ENCODE measurements at regions not wholly inside any gene's neighbourhood (a gene's known extent, or its start where the extent isn't known, plus 50 kb on each side); places are given as distances from the start of the nearest gene placed in this dataset.
A peak's percentile ranks its signal among the peaks of the same experiment; 100 is the strongest.

- H3K4me3 ChIP-seq (ENCODE audit: low read depth in 1 of 3, low read length in 3 of 3), result no peak overlapping the region
- H3K9me3 ChIP-seq (ENCODE audit: control insufficient read depth in 2 of 2, insufficient read depth in 1 of 2, low read depth in 1 of 2, low read length in 1 of 2), result no peaks in the 10 kb centered on the region
- H3K4me1 ChIP-seq (ENCODE audit: control insufficient read depth in 3 of 3, insufficient read depth in 2 of 3, low read depth in 1 of 3, low read length in 2 of 3), result no peaks in the 10 kb centered on the region
- 51 to 73% (median 59%) methylated on average over 2 of the region's 2 CpGs for WGBS, 3 donors
- FAIRE-seq (no peak), DNase-seq (no peak)
- H3K27me3 ChIP-seq (ENCODE audit: control insufficient read depth in 3 of 3, insufficient read depth in 3 of 3, low read length in 3 of 3), result no peaks in the 10 kb centered on the region
- no peak overlapping the region for H3K27ac ChIP-seq (ENCODE audit: low read depth in 1 of 3, low read length in 2 of 3)
- no peaks in the 10 kb centered on the region for H3K36me3 ChIP-seq (ENCODE audit: control insufficient read depth in 3 of 3, insufficient read depth in 2 of 3, low read depth in 1 of 3, low read length in 3 of 3)
Measured at GRCh38 chrX:44071847-44072551, 98.8 kb upstream of the NDP start.

GRCh38 chrX:44071070-44071645 lies 98.0 kb upstream of the NDP start:
- no peaks in the 10 kb centered on the region for H3K4me1 ChIP-seq (ENCODE audit: control insufficient read depth in 3 of 3, insufficient read depth in 2 of 3, low read depth in 1 of 3, low read length in 2 of 3)
- DNase-seq, result no peak
- H3K4me3 ChIP-seq (ENCODE audit: low read depth in 1 of 3, low read length in 3 of 3), result no peak overlapping the region
- H3K36me3 ChIP-seq (ENCODE audit: control insufficient read depth in 3 of 3, insufficient read depth in 2 of 3, low read depth in 1 of 3, low read length in 3 of 3), result no peaks in the 10 kb centered on the region
- FAIRE-seq, result no peak
- H3K9me3 ChIP-seq (ENCODE audit: control insufficient read depth in 2 of 2, insufficient read depth in 1 of 2, low read depth in 1 of 2, low read length in 1 of 2), result no peaks in the 10 kb centered on the region
- H3K27me3 ChIP-seq (ENCODE audit: control insufficient read depth in 3 of 3, insufficient read depth in 3 of 3, low read length in 3 of 3), result no peaks in the 10 kb centered on the region
- WGBS, 3 donors, result 40 to 75% (median 58%) methylated on average over 3 of the region's 3 CpGs
- H3K27ac ChIP-seq (ENCODE audit: low read depth in 1 of 3, low read length in 2 of 3), result no peak overlapping the region

GRCh38 chrX:44068043-44068442 lies 94.9 kb upstream of the NDP start:
- no peaks in the 10 kb centered on the region for H3K36me3 ChIP-seq (ENCODE audit: control insufficient read depth in 3 of 3, insufficient read depth in 2 of 3, low read depth in 1 of 3, low read length in 3 of 3)
- no peak overlapping the region for H3K27ac ChIP-seq (ENCODE audit: low read depth in 1 of 3, low read length in 2 of 3)
- DNase-seq (no peak), FAIRE-seq (no peak)
- H3K27me3 ChIP-seq (ENCODE audit: control insufficient read depth in 3 of 3, insufficient read depth in 3 of 3, low read length in 3 of 3), result no peaks in the 10 kb centered on the region
- WGBS, 3 donors, result 85 to 95% (median 90%) methylated on average over 2 of the region's 2 CpGs
- H3K9me3 ChIP-seq (ENCODE audit: control insufficient read depth in 2 of 2, insufficient read depth in 1 of 2, low read depth in 1 of 2, low read length in 1 of 2), result no peaks in the 10 kb centered on the region
- no peak overlapping the region for H3K4me3 ChIP-seq (ENCODE audit: low read depth in 1 of 3, low read length in 3 of 3)
- H3K4me1 ChIP-seq (ENCODE audit: control insufficient read depth in 3 of 3, insufficient read depth in 2 of 3, low read depth in 1 of 3, low read length in 2 of 3), result no peaks in the 10 kb centered on the region

- Histone ChIP-seq H3K4me1 (ENCODE audit: control insufficient read depth in 3 of 3, insufficient read depth in 2 of 3, low read depth in 1 of 3, low read length in 2 of 3) (no peaks in the 10 kb centered on the region), H3K27me3 (ENCODE audit: control insufficient read depth in 3 of 3, insufficient read depth in 3 of 3, low read length in 3 of 3) (no peaks in the 10 kb centered on the region), H3K27ac (ENCODE audit: low read depth in 1 of 3, low read length in 2 of 3) (no peak overlapping the region), H3K4me3 (ENCODE audit: low read depth in 1 of 3, low read length in 3 of 3) (no peak overlapping the region), H3K9me3 (ENCODE audit: control insufficient read depth in 2 of 2, insufficient read depth in 1 of 2, low read depth in 1 of 2, low read length in 1 of 2) (no peaks in the 10 kb centered on the region), H3K36me3 (ENCODE audit: control insufficient read depth in 3 of 3, insufficient read depth in 2 of 3, low read depth in 1 of 3, low read length in 3 of 3) (no peaks in the 10 kb centered on the region)
- WGBS, 3 donors, result 93 to 95% (median 94%) methylated on average over 4 of the region's 4 CpGs
- FAIRE-seq, result no peak
- no peak for DNase-seq
Measured at GRCh38 chrX:44063606-44064005, 90.4 kb upstream of the NDP start.

GRCh38 chrX:44062840-44063239 lies 89.7 kb upstream of the NDP start:
- Histone ChIP-seq H3K27me3 (ENCODE audit: control insufficient read depth in 3 of 3, insufficient read depth in 3 of 3, low read length in 3 of 3) (no peaks in the 10 kb centered on the region), H3K27ac (ENCODE audit: low read depth in 1 of 3, low read length in 2 of 3) (no peak overlapping the region), H3K4me3 (ENCODE audit: low read depth in 1 of 3, low read length in 3 of 3) (no peak overlapping the region), H3K4me1 (ENCODE audit: control insufficient read depth in 3 of 3, insufficient read depth in 2 of 3, low read depth in 1 of 3, low read length in 2 of 3) (no peaks in the 10 kb centered on the region), H3K36me3 (ENCODE audit: control insufficient read depth in 3 of 3, insufficient read depth in 2 of 3, low read depth in 1 of 3, low read length in 3 of 3) (no peaks in the 10 kb centered on the region), H3K9me3 (ENCODE audit: control insufficient read depth in 2 of 2, insufficient read depth in 1 of 2, low read depth in 1 of 2, low read length in 1 of 2) (no peaks in the 10 kb centered on the region)
- DNase-seq, result no peak
- 27 to 37% (median 34%) methylated on average over 3 of the region's 3 CpGs for WGBS, 3 donors
- no peak for FAIRE-seq

- no peak overlapping the region for H3K4me3 ChIP-seq (ENCODE audit: low read depth in 1 of 3, low read length in 3 of 3)
- DNase-seq (peak in 1 of 2 donors; percentile 4), FAIRE-seq (no peak)
- no peaks in the 10 kb centered on the region for H3K4me1 ChIP-seq (ENCODE audit: control insufficient read depth in 3 of 3, insufficient read depth in 2 of 3, low read depth in 1 of 3, low read length in 2 of 3)
- 52 to 64% (median 56%) methylated on average over 4 of the region's 4 CpGs for WGBS, 3 donors
- H3K9me3 ChIP-seq (ENCODE audit: control insufficient read depth in 2 of 2, insufficient read depth in 1 of 2, low read depth in 1 of 2, low read length in 1 of 2), result no peaks in the 10 kb centered on the region
- no peaks in the 10 kb centered on the region for H3K27me3 ChIP-seq (ENCODE audit: control insufficient read depth in 3 of 3, insufficient read depth in 3 of 3, low read length in 3 of 3)
- H3K36me3 ChIP-seq (ENCODE audit: control insufficient read depth in 3 of 3, insufficient read depth in 2 of 3, low read depth in 1 of 3, low read length in 3 of 3), result no peaks in the 10 kb centered on the region
- H3K27ac ChIP-seq (ENCODE audit: low read depth in 1 of 3, low read length in 2 of 3), result no peak overlapping the region
Measured at GRCh38 chrX:44061968-44062614, 88.9 kb upstream of the NDP start.

- FAIRE-seq, result no peak
Measured at GRCh38 chrX:44060221-44060620, 87.0 kb upstream of the NDP start.

GRCh38 chrX:44058339-44058738 lies 85.1 kb upstream of the NDP start:
- Histone ChIP-seq H3K27me3 (ENCODE audit: control insufficient read depth in 3 of 3, insufficient read depth in 3 of 3, low read length in 3 of 3) (no peaks in the 10 kb centered on the region), H3K4me1 (ENCODE audit: control insufficient read depth in 3 of 3, insufficient read depth in 2 of 3, low read depth in 1 of 3, low read length in 2 of 3) (no peaks in the 10 kb centered on the region), H3K27ac (ENCODE audit: low read depth in 1 of 3, low read length in 2 of 3) (no peak overlapping the region), H3K9me3 (ENCODE audit: control insufficient read depth in 2 of 2, insufficient read depth in 1 of 2, low read depth in 1 of 2, low read length in 1 of 2) (no peaks in the 10 kb centered on the region), H3K4me3 (ENCODE audit: low read depth in 1 of 3, low read length in 3 of 3) (no peak overlapping the region), H3K36me3 (ENCODE audit: control insufficient read depth in 3 of 3, insufficient read depth in 2 of 3, low read depth in 1 of 3, low read length in 3 of 3) (no peaks in the 10 kb centered on the region)
- FAIRE-seq, result no peak
- WGBS, 3 donors, result 83 to 96% (median 91%) methylated on average over 4 of the region's 4 CpGs
- DNase-seq, result no peak

More at GRCh38 chrX:44060221-44060620, 87.0 kb upstream of the NDP start:
- Histone ChIP-seq H3K36me3 (ENCODE audit: control insufficient read depth in 3 of 3, insufficient read depth in 2 of 3, low read depth in 1 of 3, low read length in 3 of 3) (no peaks in the 10 kb centered on the region), H3K27me3 (ENCODE audit: control insufficient read depth in 3 of 3, insufficient read depth in 3 of 3, low read length in 3 of 3) (no peaks in the 10 kb centered on the region), H3K27ac (ENCODE audit: low read depth in 1 of 3, low read length in 2 of 3) (no peak overlapping the region), H3K4me1 (ENCODE audit: control insufficient read depth in 3 of 3, insufficient read depth in 2 of 3, low read depth in 1 of 3, low read length in 2 of 3) (no peaks in the 10 kb centered on the region), H3K4me3 (ENCODE audit: low read depth in 1 of 3, low read length in 3 of 3) (no peak overlapping the region), H3K9me3 (ENCODE audit: control insufficient read depth in 2 of 2, insufficient read depth in 1 of 2, low read depth in 1 of 2, low read length in 1 of 2) (no peaks in the 10 kb centered on the region)
- 74 to 96% (median 80%) methylated on average over 2 of the region's 2 CpGs for WGBS, 3 donors
- no peak for DNase-seq
